ENCODE measurements at regions not wholly inside any gene's neighbourhood (a gene's known extent, or its start where the extent isn't known, plus 50 kb on each side); places are given as distances from the start of the nearest gene placed in this dataset.

GRCh38 chr9:90085633-90086032 lies 480.8 kb downstream of the GADD45G start:
- TF ChIP-seq POLR2A (IDR thresholded peaks at IDR 0.05; ENCODE audit: extremely low read depth, insufficient read length) = no peak
- TF ChIP-seq MAX (IDR thresholded peaks at IDR 0.05; ENCODE audit: low read depth, low read length) = no peak
- TF ChIP-seq CTCF (IDR thresholded peaks at IDR 0.05; ENCODE audit: low read depth, low read length) = no peak
